GM19193 (cell line): ENCODE measurements at regions not wholly inside any gene's neighbourhood (a gene's known extent, or its start where the extent isn't known, plus 50 kb on each side); places are given as distances from the start of the nearest gene placed in this dataset.

ENCODE experiments used
- POLR2A ChIP-seq: IDR thresholded peaks from 4 replicates; pipeline ENCODE4 v1.6.1; 2011; ENCODE audit not compliant: insufficient read depth, insufficient read length; ENCODE audit errors: extremely low read depth

DNA sequence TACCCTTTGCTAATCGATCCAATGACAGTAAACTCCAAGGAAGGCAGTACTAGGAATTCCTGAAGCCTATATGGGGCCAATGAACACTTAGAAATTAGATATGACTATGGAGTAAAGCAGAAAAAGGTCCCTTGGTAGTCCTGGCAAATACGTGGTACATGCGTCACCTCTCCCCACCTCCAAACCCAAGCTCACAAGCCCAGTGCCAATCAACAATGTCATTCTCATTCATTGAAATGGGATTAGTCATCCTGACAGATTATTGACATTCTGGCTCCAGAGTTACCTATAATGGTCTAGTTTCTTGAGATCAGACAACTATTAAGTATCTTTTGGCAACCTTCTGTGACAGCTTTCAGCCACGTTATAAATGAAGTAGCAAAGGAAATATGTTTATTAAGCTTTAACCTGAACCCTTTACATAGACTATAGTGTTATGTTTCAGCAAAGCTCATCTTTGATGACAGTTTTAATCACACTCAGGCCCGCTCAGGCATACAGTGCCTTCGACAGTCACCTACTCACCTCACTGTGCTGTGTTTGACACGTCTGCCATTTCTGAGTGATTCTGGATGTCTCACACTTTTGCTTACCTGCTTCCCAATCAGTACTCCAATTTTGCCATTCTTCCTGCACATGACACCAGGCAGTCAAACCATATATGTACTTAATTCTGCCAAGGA lies 69.6 kb upstream of the ADO start:
- TF ChIP-seq POLR2A, result no peak

GRCh38 chr10:62735464-62736167 lies 68.9 kb upstream of the ADO start:
- no peak for TF ChIP-seq POLR2A

GRCh38 chr10:62736168-62736546 lies 68.4 kb upstream of the ADO start:
- TF ChIP-seq POLR2A, result no peak

DNA sequence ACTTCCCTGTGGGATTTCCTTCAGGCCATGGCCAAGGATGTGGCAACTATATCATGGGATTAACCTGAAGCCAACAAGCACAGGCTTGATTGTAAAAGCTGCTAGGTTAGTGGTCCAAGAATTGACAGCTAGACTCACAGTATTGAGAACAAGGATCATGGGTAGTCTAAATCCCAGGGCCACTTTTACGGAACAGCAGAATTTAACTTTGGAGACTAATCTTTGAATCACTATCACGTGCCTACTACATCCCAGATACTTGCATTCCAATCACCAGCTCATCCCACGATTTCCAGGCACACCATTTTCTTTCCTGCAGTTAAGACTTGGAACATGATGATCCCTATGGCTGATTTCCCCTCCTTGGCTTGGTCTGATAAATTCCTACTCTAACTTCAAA lies 65.6 kb upstream of the ADO start:
- TF ChIP-seq POLR2A, result no peak

DNA sequence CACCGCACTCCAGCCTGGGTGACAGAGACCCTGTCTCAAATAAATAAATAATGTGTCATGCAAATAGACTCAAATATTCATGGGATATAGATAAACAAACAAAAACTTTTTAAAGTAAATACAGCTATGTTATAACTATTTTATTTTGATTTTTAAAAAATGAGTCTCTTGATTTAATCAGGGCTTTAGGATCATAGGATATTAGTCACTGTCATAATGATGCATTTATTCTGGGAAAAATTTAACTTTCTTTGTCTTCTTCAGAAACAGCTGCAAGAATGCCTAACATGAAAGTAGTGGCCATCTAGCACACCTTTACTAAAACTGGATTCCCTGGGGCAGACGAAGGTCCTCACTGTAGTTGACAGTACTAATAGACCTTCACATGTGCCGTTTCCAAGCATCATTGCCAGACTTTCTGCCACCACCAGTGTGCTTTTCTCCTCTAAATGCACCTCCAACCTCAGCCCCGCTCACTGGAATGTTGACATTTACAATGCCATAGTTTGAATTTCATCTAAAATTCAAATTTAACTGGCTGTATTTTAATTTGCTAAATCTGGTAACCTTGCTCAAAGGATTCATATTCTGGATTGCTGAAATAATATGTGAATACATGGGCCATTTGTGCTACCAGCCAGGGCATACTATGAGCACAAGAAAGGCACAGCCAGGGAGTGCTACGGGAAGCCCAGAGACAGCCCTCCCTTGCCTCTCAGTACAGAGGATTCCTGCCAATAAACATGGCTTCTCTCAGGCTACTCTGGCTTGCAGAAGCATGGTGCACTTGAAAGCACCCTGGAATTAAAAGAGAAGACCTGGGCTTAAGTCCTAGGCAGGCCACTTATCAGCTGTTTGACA lies 63.4 kb upstream of the ADO start:
- TF ChIP-seq POLR2A, result no peak

DNA sequence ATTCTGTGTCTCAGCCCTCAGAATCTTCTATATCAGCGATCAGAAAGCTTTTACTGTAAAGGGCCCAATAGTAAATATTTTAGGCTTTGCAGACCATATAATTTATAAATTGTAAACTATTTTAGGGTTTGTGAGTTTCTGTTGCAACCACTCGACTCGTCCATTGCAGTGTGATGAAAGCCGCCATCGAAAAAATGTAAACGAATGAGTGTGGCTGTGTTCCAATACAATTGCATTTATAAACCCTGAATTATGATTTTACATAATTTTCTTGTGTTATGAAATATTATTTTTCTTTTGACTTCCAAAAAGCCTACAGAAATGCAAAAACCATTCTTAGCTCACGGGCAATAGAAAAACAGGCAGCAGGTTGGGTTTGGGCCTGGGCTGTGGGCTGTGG lies 62.5 kb upstream of the ADO start:
- TF ChIP-seq POLR2A, result no peak

GRCh38 chr10:62742536-62743061 lies 61.9 kb upstream of the ADO start:
- TF ChIP-seq POLR2A, result no peak

- no peak for TF ChIP-seq POLR2A
These were observed 60.4 kb upstream of the ADO start for GRCh38 chr10:62744136-62744535.

GRCh38 chr10:62745581-62745980 lies 58.9 kb upstream of the ADO start:
- no peak for TF ChIP-seq POLR2A

GRCh38 chr10:62746951-62747729 lies 57.4 kb upstream of the ADO start:
- no peak for TF ChIP-seq POLR2A

- TF ChIP-seq POLR2A, result no peak
These were observed 56.1 kb upstream of the ADO start for GRCh38 chr10:62748386-62748785.

DNA sequence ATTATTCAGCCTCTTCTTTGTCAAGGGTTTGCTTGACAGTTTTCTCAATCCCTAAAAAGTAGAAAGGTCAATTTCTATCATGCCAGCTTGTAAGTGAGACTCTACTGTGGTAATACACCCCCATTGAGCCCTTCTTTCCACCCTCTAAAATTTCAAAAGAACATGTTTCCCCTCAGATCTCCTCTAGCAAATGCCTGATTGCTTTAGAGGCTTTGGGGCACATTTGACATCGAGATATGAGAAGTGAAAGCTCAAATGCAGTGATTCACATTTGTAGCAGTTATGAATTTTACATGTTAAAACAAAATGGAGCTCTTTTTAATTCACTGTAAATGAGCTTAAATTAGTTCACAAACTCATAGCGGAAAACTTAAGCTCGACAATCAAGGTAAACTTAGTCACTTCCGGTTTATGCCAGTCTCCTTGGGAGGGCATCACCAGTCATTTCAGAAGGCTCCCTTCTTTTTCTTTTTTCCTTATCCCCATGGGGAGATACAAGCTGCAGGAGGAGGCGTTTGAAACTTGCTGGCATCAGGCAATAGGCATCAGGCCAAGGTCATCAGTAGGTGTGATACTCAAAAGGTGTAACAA lies 55.3 kb upstream of the ADO start:
- TF ChIP-seq POLR2A, result no peak
